COR-L47 (cell line): ENCODE measurements at regions not wholly inside any gene's neighbourhood (a gene's known extent, or its start where the extent isn't known, plus 50 kb on each side); places are given as distances from the start of the nearest gene placed in this dataset.

Experiments
- DNase-seq: peaks from one replicate; lab custom pipeline; 2025; lab: John Stamatoyannopoulos, UW

DNA sequence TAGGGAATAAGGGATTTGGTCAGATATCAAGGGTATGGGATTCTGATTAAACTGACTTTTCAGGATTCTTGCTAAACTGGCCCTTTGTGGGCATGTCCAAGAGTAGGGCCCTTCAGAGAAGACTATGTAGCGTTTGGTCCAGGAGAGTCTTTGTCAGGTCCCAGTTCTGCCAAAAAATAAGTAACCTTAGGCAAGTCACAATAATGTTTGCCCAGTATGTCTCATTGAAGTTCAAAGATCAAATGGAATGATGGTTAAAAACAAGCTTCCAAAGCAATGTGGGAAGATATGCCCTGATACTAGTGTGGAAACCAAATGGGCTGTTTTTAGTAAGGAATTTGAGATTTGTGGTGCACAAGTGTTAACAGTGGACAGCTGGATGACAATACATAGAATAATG is 454.4 kb downstream of the WDR72 start:
- DNase-seq: no peak

DNA sequence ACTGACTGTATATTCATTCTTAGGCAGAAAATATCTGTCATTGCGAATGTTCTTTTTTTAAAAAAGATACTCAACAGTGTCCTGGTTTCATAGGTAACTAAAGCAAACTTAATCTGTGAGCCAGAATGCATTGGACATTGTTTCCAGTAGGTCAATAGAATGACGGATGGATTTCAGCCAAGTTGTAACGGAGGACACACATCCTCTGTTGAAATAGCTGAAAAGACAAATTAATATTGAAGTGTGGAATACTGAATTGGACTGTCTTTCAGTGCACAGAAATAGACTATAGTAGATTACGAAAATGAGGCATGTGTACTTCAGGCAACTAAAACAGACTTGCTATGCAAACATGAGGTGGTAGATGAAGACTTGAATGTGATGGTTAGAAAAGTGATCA is 461.6 kb downstream of the WDR72 start:
- no peak for DNase-seq

DNA sequence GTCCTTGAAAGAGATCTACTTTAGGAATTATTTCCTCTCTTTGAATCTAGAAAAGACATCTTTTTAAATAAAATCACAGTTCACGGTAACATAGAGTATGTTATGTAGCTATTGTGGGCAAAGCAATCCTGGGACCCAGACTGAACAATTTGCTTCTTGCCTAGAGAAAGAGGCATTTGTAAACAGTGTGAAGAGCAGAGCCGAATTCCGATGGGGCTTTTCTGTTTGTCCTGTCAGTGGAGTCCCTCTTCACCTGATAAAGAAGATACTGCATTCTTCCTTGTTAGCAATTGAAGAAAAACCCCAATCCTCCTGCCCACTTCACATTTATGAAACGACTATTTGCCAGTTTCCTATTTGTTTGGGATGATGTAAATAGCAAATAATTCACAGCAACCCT is 462.9 kb downstream of the WDR72 start:
- no peak for DNase-seq

DNA sequence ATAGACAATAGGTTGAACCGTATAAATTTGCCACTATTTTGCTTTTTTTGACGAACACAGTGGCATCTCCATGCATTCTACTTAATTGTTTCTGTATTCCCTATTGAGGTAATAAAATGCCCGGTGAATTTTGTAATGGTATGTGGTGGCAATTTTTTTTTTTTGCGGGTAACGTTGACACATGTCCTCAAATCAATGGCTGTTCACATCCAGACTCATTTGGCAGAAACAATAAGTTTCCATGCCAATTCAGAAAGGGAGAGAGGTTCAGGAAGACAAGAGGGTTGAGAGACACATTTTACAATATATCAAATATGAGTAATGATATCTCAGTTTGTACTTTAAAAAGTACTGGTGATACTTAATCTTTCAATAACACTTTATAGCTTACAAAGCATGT is 463.9 kb downstream of the WDR72 start:
- no peak for DNase-seq

DNA sequence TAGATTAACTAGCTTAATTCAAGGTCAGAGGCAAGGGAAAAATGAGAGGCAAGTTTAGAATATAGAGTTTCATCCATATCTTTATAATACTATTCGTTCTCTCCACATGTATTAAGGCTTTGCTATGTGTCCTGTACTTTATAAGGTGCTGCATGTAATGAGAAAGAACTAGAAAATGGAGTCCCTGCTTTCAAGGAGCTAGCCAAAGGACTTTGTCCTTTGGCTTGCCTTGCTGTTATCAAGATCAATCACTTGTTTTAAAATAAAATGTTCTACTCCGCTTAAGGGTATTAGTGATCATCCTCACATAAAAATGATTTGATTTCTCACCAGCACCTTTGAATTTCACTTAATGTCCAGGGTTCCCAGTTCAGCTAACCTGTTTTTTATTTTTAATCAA is 470.9 kb downstream of the WDR72 start:
- no peak for DNase-seq

DNA sequence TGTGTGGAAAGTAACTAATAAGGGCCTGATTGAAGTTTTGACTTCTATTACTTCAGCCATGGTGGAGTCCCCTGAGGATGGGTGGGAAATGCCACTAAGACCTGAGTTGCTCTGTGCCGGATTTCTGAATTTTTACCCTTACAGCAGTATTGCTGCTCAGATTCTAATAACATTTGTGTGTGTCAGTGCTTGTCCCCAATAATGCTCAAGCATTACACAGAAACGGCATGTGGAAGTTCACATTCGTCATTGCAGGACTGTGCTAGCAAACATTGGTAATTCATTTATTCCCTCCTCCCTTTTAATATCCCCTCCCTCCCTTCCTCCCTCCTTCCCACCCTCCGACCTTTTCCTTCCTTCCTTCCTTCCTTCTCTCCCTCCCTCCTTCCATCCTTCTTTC is 484.5 kb upstream of the ONECUT1 start:
- DNase-seq: no peak

DNA sequence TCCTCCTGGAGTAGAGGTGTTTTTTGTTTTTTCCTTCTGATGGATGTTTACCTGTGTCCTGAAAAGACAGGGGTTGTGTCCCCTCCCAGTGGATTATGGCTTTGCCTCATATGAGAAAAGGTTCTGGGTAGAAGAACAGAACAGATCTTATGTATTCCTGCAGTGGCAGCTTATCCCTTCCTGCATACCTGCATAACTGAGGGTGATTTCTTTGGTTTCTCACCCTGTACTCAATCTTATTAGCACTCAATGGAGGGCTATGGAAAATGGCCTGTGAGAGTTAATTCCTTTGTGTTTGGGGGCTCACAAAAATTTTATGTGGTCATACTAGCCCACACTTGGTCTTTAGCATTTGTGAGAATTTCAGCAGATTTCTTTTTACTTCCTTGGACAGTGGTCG is 482.0 kb upstream of the ONECUT1 start:
- DNase-seq: no peak

DNA sequence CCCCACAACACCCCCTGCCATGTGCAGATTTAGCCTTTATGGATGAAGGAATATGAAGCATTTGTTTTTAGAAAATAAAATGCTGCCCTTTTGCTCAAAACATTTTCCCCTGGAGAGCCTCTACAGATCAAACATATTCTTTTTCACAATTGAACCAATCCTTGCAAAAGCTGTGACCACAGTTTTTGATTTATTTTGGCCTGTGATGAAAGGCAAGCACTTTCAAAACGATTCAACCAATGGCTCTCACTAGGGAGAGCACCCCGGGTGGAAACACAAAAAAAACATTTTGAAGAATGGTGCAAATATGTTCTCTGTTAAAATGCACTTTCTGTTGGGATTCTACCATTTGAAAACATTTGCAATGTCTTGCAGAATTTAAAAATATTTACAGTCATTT is 476.0 kb upstream of the ONECUT1 start:
- no peak for DNase-seq

DNA sequence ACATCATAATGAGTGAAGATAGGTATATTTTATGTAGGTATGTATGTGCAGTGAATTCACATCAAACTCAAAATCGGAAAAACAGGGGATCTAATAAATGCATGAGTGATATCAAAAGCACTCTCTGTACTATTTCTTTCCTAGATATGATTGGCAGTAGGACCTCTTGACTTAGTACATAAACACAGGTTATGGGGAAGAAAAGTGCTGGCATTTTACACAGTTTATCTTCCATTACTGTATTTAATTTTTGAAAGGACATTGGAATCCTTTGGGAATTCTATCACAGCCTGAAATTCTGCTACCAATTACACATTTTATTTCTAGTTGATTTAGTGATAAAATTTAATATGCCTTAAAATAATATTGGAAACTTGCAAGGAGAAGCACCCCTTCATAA is 470.5 kb upstream of the ONECUT1 start:
- DNase-seq: no peak

DNA sequence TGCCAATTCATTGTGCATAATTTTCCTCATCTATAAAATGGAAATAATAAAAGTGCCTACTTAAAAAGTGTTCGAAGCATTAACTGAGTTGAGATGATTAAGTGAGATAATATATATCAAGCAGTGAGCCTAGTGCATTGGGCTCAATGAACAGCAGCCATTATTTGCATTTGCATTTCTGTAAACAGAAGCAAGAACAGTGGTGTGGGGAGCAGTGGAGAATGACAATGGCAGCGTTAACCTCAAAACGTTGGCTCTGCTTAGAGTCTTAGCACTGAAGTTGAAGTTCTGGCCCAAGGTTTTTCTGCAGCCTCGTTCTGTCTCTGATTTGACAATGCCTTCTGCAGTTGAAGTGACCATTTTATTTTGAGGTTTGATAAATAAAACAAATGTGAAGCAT is 466.3 kb upstream of the ONECUT1 start:
- no peak for DNase-seq

DNA sequence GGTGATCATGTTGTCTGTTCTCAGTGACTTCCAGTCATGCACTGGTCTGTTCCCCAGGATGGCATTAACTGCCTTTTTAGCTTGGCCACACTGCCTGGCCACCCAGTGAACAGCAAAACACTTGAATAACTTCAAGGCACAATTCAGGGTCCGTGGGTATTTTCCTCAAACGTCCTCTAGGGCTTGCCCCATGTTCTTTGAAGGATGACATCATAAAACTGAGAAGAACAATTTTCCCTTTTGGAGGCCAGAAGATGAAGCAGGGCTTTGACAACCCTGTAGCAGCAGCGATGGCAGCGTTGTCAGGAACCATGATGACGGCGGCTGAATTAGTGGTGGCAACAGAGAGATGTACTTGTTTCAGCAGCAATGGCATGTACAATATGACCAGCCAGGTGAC is 465.9 kb upstream of the ONECUT1 start:
- no peak for DNase-seq

DNA sequence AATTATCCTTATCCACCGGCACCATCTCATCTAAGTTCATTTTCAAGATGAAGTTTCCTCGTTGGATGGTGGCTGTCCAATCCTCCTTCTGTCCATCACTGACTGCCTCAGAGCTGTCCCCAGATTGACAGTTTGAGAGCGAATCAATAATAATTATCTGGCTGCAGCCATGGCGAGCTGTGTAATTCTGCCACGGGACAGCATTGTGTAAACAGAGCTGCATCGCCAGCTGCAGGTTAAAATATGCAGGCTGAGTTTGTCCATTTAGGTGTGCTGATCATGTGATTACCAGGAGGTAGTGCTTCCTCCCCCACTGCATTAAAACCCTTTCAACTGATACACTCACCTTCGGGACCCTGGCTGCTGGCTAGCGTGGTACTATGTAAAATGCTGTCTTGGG is 461.9 kb upstream of the ONECUT1 start:
- DNase-seq: peak; percentile 26

DNA sequence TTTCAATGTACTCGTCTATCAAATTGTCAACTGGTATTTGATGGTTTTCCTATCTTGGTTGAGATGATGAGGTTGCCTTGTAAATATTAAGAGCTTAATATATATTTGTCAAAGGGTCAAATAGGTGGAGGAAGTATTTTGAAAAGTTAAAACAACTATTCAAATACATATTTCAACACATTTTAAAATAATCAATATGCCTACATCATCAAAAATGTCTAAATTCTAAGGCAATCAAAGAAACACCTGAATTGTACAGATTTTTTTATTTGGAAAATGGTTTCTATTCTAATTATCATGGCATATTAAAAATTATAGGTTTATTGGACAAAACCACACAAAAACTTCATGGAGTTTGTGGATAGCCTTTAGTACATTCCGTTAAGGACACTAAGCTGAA is 461.4 kb upstream of the ONECUT1 start:
- no peak for DNase-seq

DNA sequence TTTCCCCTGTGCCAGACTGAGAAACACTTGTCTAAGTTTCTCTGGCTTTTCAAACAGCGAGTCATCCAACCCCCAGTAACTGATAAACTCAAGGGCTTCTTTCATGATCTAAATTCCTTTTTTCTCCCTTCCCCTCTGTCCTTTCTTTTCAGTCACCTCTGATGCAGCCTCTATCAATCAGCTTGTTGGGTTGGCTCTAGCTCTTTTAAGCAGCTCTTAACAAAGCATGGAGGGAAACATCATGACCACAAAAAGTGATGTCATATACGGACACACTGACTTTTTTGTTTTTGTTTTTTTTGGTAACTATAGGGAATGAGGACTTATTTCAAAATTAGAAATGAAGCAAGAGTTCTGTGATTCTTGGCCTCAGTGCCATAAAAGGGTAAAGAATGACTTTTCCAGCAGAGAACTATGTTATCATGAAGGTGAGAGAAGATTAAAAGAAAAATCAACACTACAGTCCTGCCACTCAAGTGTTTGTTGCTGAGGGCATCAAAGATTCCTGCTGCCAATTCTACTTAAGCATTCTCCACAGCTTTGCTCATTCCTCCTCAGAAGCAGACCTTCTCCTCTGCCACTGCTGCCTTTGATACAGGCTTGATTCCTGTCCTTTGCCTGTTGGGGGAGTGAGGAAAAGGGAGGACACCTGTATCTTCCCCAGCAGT is 457.0 kb upstream of the ONECUT1 start:
- no peak for DNase-seq

DNA sequence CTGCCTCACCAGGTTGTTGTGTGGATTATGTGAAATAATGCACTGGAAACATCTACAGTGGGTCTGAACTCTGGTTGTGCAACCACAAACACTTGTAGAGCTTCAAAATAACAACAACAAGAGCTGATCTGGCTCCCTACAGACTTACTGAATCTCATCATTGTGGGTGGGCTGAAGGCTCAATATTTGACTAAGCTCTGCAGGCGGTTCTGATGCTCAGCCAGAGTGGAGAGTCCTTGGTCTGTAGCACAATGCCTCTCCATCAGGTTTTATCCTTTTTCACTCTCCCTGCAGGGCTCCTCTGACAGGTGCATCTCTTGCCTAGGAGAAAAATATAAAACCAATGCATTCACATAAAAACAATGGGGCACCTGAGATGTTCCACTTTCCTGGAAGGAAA is 456.3 kb upstream of the ONECUT1 start:
- DNase-seq: no peak

DNA sequence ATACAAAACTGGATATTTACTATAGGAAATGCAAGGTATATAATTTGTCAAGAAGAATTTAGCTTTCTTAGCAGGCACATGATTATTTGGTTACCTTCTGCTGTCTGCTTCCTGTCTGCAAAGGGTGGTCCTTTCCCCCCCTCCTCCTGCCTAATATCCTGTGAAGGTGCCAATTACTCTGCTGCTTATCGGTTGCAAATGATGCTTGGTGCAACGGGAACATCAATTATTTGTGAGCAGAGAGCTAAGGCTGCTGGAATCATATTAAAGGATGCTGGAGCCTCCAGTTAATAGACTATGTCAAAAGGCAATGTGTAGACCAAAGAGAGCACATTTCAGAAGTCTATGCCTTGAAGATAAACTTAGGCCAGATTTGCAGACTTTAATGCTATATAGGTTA is 443.7 kb upstream of the ONECUT1 start:
- no peak for DNase-seq

DNA sequence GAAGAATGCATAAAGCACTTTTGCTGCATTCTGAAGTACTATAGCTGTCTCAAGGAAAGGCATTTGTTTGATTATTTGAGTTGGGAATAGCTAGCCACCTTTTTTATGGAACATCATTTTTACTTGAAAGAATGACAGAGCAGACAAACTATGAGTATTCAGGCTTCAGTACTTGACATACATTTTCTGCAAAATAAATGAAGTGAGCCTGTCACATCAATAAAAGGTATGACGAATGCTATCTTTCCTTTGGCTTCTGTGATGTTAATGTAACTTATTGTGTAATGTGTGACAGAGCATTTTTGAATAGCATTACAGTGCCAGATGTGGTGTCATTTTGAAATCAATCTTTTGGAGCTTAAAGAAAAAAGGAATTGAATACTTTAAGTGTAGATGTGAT is 440.3 kb upstream of the ONECUT1 start:
- DNase-seq: no peak

DNA sequence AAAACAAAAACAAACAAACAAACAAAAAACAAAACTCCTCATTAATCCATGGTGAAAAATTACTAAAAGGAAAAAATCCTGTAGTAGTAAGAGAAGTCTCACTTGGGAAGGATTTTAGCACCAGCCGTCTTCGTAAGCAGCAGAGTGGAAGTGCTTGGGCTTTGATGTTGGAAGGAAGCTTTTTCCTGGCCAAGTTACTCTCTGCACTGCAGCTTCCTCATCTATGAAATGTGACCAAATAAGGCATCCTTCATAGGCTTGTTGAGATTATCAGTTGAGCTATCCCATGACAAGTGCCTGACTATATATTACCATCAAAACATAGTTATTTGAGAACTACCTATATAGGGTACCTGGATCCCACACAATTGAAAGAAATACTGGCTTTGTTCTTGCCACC is 436.4 kb upstream of the ONECUT1 start:
- DNase-seq: no peak

DNA sequence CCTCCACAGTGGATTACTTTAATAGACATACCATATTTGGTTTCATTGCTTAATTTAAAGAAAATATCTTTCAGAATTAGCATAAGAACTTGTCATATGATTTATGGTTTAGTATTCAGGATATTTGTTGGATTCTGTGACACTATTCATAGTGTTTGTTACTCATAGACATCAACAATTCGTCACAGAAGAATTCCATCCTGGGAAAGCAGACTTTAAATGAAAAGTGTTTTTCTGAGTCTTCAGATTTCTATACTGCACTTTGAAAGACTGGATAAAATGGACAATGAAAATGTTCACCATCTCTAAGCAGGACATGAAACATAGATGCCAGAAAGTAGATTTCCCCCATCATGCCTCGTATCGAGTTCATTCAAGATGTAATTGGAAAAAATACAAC is 435.6 kb upstream of the ONECUT1 start:
- no peak for DNase-seq

DNA sequence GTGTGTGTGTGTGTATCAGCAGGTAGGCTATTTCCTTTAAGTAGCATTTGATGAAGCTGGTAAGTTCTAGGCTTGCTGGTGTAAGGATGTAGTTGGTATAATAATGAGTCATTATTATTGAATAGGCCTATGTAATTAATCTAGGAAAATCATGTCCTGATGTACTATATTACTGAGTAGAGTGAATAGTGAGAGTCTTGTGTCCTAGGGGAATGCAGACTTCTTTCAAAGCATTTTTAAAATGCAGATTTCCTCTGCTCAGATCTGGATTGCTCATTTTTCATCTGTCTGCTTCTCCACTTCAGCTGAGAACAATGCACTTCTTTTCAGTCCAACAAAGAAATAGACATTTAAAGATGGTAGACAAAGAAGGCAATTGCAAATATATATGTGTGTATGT is 434.2 kb upstream of the ONECUT1 start:
- DNase-seq: no peak

DNA sequence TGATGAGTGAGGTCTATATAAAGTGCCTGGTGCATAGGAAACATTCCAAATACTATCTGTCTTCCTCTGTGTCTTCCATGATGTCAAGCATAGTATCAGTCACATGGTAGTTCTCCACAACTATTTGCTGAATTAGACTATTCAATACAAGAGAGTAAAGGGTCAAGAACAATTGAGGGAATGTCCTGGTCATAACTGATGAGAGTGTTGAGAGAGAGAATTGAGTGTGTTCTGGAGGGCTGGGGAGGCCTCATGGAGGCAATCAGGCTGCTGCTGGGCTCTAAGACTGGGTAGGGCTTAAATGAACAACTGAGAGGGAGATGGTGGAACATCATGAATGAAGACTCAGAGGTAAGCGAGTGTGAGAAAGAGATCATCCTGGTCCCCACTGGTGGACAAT is 433.7 kb upstream of the ONECUT1 start:
- no peak for DNase-seq

DNA sequence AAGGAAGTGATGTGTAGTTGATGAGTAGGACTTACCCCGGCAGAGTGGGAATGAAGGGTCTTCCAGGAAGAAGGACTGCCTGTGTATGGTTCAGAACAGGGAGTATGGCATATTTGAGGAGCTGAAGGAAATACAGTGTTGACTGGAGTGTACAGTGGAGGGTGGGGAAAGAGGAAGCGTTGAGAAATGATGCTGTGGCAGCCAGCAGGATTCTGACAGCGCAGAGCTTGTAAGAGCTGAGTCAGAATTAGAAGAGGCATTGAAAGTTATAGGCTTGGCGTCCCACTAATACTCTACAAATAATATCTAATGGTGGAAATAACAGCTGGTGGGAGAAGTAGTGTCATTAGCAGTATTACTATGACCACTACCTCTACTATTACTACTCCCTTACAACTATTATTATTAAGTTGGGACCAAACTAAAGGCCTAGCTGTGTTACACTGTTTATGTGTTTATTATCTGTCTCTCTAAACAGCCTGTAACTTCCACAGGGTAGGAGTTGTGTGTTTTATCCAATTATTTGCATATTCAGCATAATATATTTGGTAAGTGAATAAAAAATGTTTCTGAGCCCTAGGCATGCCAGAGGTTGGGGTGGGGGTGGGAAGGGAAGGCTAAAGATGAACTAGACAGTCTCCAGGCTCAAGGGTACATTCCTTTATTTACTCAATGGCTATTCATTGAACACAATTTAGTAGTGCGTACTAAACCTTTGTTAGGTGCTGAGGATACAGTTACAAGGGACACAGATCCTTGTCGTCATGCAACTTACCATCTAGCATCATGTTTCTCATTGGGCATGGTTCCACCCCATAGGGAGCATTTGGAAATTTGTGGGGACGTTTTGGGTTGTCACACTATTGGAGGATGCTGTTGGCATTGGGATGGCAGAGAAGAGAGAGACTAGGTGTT is 428.8 kb upstream of the ONECUT1 start:
- DNase-seq: no peak

DNA sequence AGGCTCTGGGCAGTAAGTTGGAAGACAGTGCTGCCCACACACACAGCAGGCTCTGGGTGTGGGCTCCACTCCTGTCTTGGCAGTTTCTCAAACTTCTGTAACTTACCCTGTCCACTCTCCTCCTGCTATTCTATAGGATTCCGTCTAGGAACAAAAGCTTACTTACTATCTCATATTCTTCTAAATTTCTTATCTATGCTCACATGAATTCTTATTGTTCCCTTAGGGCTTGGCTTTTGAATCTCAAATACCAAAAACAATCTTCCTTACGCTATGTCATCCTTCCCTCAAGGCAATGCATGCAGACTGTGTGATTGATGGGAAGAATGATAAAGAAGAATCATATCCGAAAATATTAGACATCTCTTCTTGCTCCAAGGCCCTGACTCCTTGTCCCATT is 425.9 kb upstream of the ONECUT1 start:
- DNase-seq: no peak

DNA sequence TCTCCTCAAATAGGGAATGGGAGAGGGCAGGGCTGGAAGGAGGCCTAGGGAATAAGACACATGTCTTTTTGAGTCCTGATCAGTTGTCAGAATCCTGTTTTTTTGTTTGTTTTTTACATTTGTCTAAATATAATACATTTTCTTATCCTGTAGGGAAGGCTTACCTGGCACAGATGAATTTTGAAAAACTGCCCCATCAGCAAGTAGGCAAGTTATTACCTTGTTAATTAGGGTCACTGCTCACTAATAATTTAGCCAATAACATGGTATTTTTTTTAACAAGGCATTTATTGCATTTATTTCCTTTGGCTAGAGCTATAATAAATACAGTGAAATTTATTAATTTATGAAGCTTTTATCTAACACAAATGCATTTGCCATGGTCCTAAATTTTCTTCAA is 423.2 kb upstream of the ONECUT1 start:
- DNase-seq: no peak
